CD4-positive, alpha-beta T cell (primary cell): ENCODE measurements at regions not wholly inside any gene's neighbourhood (a gene's known extent, or its start where the extent isn't known, plus 50 kb on each side); places are given as distances from the start of the nearest gene placed in this dataset.

ENCODE experiments used
- ATAC-seq: fragments of 200-7000 bp; cut with Tn5 transposase; one replicate; pipeline ENCODE4 v1.10.0; 2022; ENCODE audit warnings: mild to moderate bottlenecking; ENCODE audit not compliant: poor library complexity
- CTCF ChIA-PET: fragments of 350-600 bp; sonication (Branson Sonifier 250); formaldehyde crosslinking; loops from one replicate; lab custom pipeline; 2021; ENCODE audit warnings: antibody characterized with exemption, inconsistent platforms; lab: Charles Lee
- POLR2A ChIA-PET: fragments of 350-600 bp; sonication (Branson Sonifier 250); formaldehyde crosslinking; loops from one replicate; lab custom pipeline; 2021; ENCODE audit warnings: antibody characterized with exemption, inconsistent platforms; lab: Charles Lee
- DNase-seq, 14 experiments: peaks; one replicate each; pipeline ENCODE4 v3.0.0-alpha.2; 2013 to 2020; ENCODE audit warnings: mixed read lengths in 2 of 14
- H3K27ac ChIP-seq, 2 donors: one replicate each; pipeline versions ENCODE4 v1.5.1 to v1.7.0; 2013; ENCODE audit warnings: low read length in 2 of 2, low read depth in 1 of 2, mild to moderate bottlenecking in 1 of 2
- H3K27me3 ChIP-seq, 2 experiments: 1 replicate in 1 of 2; 2 replicates in 1 of 2; pipeline versions ENCODE4 v1.6.1 to v1.7.0; 2013; ENCODE audit warnings: low read length in 2 of 2, control low read depth in 1 of 2, mild to moderate bottlenecking in 1 of 2, moderate library complexity in 1 of 2; ENCODE audit not compliant: insufficient read depth in 2 of 2, control insufficient read depth in 1 of 2
- H3K36me3 ChIP-seq: one replicate; pipeline ENCODE4 v1.6.1; 2013; ENCODE audit warnings: low read length, control low read depth; ENCODE audit not compliant: insufficient read depth
- H3K4me1 ChIP-seq: one replicate; pipeline ENCODE4 v1.6.1; 2013; ENCODE audit warnings: low read length, control low read depth; ENCODE audit not compliant: insufficient read depth
- H3K4me3 ChIP-seq: one replicate; pipeline ENCODE4 v1.5.1; 2013; ENCODE audit warnings: mild to moderate bottlenecking, low read length, moderate library complexity
- H3K9me3 ChIP-seq, 2 experiments: 1 replicate in 1 of 2; 2 replicates in 1 of 2; pipeline versions ENCODE4 v1.6.1 to v1.7.0; 2013; ENCODE audit warnings: low read length in 2 of 2, mild to moderate bottlenecking in 2 of 2, control low read depth in 1 of 2, moderate library complexity in 1 of 2; ENCODE audit not compliant: control insufficient read depth in 1 of 2, insufficient read depth in 1 of 2
- H3K27ac Mint-ChIP-seq: one replicate; pipeline ENCODE4 v1.8.0; 2020; ENCODE audit warnings: mixed read lengths
- H3K27me3 Mint-ChIP-seq: one replicate; pipeline ENCODE4 v1.8.0; 2021; ENCODE audit warnings: mixed read lengths
- H3K36me3 Mint-ChIP-seq: one replicate; pipeline ENCODE4 v1.8.0; 2021; ENCODE audit warnings: low read depth, mixed read lengths
- H3K4me1 Mint-ChIP-seq: one replicate; pipeline ENCODE4 v1.8.0; 2021; ENCODE audit warnings: low read depth, mixed read lengths
- H3K4me3 Mint-ChIP-seq: one replicate; pipeline ENCODE4 v1.8.0; 2020; ENCODE audit warnings: mild to moderate bottlenecking, mixed read lengths
- H3K9me3 Mint-ChIP-seq: one replicate; pipeline ENCODE4 v1.8.0; 2020; ENCODE audit warnings: mixed read lengths
- CTCF ChIP-seq: fragments of 200-600 bp; IDR thresholded peaks from one replicate; pipeline ENCODE4 v1.8.0; 2022; ENCODE audit warnings: antibody characterized with exemption, mild to moderate bottlenecking
- intact Hi-C, 2 experiments: fragments of 100-400 bp; cut with DNase I in 1 of 2; cut with micrococcal nuclease in 1 of 2; formaldehyde crosslinking; loops; one replicate each; pipeline versions ENCODE4 v1.15.1 to v1.9.0; 2023 to 2025; cut with DNase I, micrococcal nuclease

GRCh38 chr12:92518071-92518470, 184.7 kb upstream of the PLEKHG7 start:
- Mint-ChIP-seq H3K27me3 (no peaks in the 10 kb centered on the region), H3K36me3 (no peaks in the 10 kb centered on the region), H3K9me3 (peaks cover 6% of the 10 kb centered on the region), H3K4me3 (no peak overlapping the region), H3K4me1 (peaks cover 3% of the 10 kb centered on the region), H3K27ac (no peak overlapping the region)
- no peak for TF ChIP-seq CTCF
- H3K9me3 ChIP-seq = no peaks in the 10 kb centered on the region
- CTCF ChIA-PET = no interaction called here
- no peaks in the 10 kb centered on the region for H3K27me3 ChIP-seq
- H3K36me3 ChIP-seq = no peaks in the 10 kb centered on the region
- POLR2A ChIA-PET = no interaction called here
- no peak overlapping the region for H3K4me3 ChIP-seq
- no peaks in the 10 kb centered on the region for H3K4me1 ChIP-seq
- ATAC-seq (no peak), DNase-seq (no peak)
- no peak overlapping the region for H3K27ac ChIP-seq
- intact Hi-C loops = no loop called here

- H3K27ac ChIP-seq = no peak overlapping the region
- no peak overlapping the region for H3K4me3 Mint-ChIP-seq
- no peaks in the 10 kb centered on the region for H3K36me3 Mint-ChIP-seq
- ATAC-seq (no peak), DNase-seq (no peak)
- ChIA-PET CTCF (interaction anchor here (1.0 to 1.5 kb wide), 4 partner anchors 9 to 1134 kb away, joined by 3 to 4 read pairs (median 4); no protein-coding TSS in a partner anchor), POLR2A (interaction anchor here (1.6 kb wide), 1 partner anchor 10 kb away, joined by 5 read pairs; no protein-coding TSS in a partner anchor)
- peaks cover 3% of the 10 kb centered on the region for H3K4me1 Mint-ChIP-seq
- H3K36me3 ChIP-seq = no peaks in the 10 kb centered on the region
- no peak overlapping the region for H3K27ac Mint-ChIP-seq
- no peak overlapping the region for H3K4me3 ChIP-seq
- no peaks in the 10 kb centered on the region for H3K27me3 Mint-ChIP-seq
- TF ChIP-seq CTCF = no peak
- H3K9me3 Mint-ChIP-seq = peaks cover 6% of the 10 kb centered on the region
- intact Hi-C loops = no loop called here
- H3K4me1 ChIP-seq = no peaks in the 10 kb centered on the region
- H3K27me3 ChIP-seq = no peaks in the 10 kb centered on the region
- H3K9me3 ChIP-seq = no peaks in the 10 kb centered on the region
Observed at GRCh38 chr12:92516277-92516600, 186.6 kb upstream of the PLEKHG7 start.

DNA sequence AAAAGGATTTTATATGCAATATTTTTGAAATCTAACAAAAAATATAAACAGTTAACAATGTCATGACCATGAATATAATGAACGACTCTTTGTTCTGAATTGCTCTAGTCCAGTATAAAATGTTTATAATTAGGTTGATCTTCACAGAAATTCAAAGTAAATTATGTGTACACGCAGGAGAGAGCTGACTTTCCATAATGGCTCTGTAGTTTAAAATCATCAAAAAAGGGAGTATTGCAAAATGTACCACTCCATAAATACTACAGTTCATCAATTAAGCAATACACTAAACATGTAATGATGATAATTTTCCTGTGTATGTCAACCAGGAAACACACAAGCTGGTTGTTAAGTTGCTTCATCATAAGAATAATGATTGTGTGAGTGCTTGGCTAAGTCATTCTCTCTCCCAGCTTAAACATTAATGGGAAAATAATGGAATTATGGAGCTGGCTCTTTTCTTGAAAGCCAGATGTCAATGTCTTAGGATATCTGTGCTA, 189.5 kb upstream of the PLEKHG7 start:
- ChIA-PET CTCF (no interaction called here), POLR2A (interaction anchor here (1.3 kb wide), 1 partner anchor 27 kb away, joined by 3 read pairs; no protein-coding TSS in a partner anchor)
- TF ChIP-seq CTCF = no peak
- Histone ChIP-seq H3K4me1 (no peaks in the 10 kb centered on the region), H3K27ac (no peak overlapping the region), H3K27me3 (no peaks in the 10 kb centered on the region), H3K9me3 (no peaks in the 10 kb centered on the region), H3K36me3 (no peaks in the 10 kb centered on the region), H3K4me3 (no peak overlapping the region)
- intact Hi-C loops = no loop called here
- Mint-ChIP-seq H3K27me3 (no peaks in the 10 kb centered on the region), H3K4me3 (no peak overlapping the region), H3K36me3 (no peaks in the 10 kb centered on the region), H3K9me3 (no peaks in the 10 kb centered on the region), H3K4me1 (no peaks in the 10 kb centered on the region), H3K27ac (no peak overlapping the region)
- no peak for ATAC-seq
- DNase-seq = no peak
